ENCODE measurements at regions not wholly inside any gene's neighbourhood (a gene's known extent, or its start where the extent isn't known, plus 50 kb on each side); places are given as distances from the start of the nearest gene placed in this dataset.

DNA sequence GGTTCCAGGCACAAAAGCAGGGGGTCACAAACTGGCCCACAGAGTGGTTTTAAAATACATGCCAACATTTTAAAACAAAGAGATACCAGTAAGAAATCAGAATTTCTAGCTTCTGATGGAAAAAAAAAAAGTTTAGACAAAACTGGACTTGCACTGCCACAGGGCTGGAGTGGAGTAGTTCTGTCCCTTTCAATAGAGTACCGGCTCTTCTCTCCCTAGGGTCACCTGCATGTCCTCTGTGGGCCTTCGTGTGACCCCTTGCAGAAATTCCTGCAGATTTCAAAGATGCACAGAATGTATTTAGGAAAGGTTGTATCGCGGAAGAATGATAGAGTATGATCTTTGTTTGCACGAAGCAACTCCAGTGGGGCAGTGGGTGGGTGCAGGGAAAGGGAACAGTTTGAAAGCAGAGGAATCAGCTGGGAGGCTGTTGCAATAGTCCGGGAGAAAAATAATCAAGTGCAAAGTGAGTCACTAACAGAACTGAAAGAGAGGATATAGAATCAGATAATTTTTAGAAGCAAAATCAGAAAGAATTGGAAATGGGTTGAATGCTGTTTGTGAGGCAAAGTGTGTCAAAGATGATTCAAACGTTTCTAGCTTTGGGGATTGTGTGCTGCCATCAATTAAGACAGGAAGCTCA, 97.3 kb upstream of the STXBP5 start:
- TF ChIP-seq, protein P1, sequence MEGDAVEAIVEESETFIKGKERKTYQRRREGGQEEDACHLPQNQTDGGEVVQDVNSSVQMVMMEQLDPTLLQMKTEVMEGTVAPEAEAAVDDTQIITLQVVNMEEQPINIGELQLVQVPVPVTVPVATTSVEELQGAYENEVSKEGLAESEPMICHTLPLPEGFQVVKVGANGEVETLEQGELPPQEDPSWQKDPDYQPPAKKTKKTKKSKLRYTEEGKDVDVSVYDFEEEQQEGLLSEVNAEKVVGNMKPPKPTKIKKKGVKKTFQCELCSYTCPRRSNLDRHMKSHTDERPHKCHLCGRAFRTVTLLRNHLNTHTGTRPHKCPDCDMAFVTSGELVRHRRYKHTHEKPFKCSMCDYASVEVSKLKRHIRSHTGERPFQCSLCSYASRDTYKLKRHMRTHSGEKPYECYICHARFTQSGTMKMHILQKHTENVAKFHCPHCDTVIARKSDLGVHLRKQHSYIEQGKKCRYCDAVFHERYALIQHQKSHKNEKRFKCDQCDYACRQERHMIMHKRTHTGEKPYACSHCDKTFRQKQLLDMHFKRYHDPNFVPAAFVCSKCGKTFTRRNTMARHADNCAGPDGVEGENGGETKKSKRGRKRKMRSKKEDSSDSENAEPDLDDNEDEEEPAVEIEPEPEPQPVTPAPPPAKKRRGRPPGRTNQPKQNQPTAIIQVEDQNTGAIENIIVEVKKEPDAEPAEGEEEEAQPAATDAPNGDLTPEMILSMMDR (IDR thresholded peaks at IDR 0.05) = no peak
- no peak for TF ChIP-seq EP300 (IDR thresholded peaks at IDR 0.05)
